ENCODE measurements at regions not wholly inside any gene's neighbourhood (a gene's known extent, or its start where the extent isn't known, plus 50 kb on each side); places are given as distances from the start of the nearest gene placed in this dataset.

- CTCF ChIA-PET, result no interaction called here
- TF ChIP-seq SMC3 (IDR thresholded peaks at IDR 0.05; ENCODE audit: low read depth, low read length), result no peak
- TF ChIP-seq EZH2phosphoT487 (IDR thresholded peaks at IDR 0.05; ENCODE audit: borderline replicate concordance, low read depth), result no peak
- no peak for TF ChIP-seq ZBTB33 (IDR thresholded peaks at IDR 0.05; ENCODE audit: borderline replicate concordance, low read depth)
- TF ChIP-seq PBX3 (IDR thresholded peaks at IDR 0.05), result peak; percentile 57
- no peak for TF ChIP-seq TEAD4 (IDR thresholded peaks at IDR 0.05; ENCODE audit: borderline replicate concordance, insufficient read depth)
- no peak for TF ChIP-seq RCOR1 (IDR thresholded peaks at IDR 0.05; ENCODE audit: low read length)
- TF ChIP-seq RXRA (IDR thresholded peaks at IDR 0.05; ENCODE audit: borderline replicate concordance, low read depth), result no peak; the same call in 1 of the 2 replicates
- TF ChIP-seq EP300 (IDR thresholded peaks at IDR 0.05; ENCODE audit: borderline replicate concordance in 1 of 2, low read depth in 1 of 2, low read length in 1 of 2), result peak in 1 of 2 experiments; percentile 21; a peak in 1 of 4 replicates
- TF ChIP-seq RFX5 (IDR thresholded peaks at IDR 0.05; ENCODE audit: low read length), result no peak
- TF ChIP-seq TCF12 (IDR thresholded peaks at IDR 0.05), result peak; percentile 75
- TF ChIP-seq MAX (IDR thresholded peaks at IDR 0.05; ENCODE audit: low read depth), result no peak
- TF ChIP-seq JUND (IDR thresholded peaks at IDR 0.05), result peak; percentile 29; the same call in 1 of the 2 replicates
- no peak for TF ChIP-seq TAF1 (IDR thresholded peaks at IDR 0.05; ENCODE audit: borderline replicate concordance, low read depth, low read length)
- no peak for TF ChIP-seq ELF1 (IDR thresholded peaks at IDR 0.05)
- TF ChIP-seq MXI1 (IDR thresholded peaks at IDR 0.05; ENCODE audit: low read depth, low read length), result no peak
- TF ChIP-seq USF2 (IDR thresholded peaks at IDR 0.05; ENCODE audit: borderline replicate concordance, low read depth, low read length), result no peak
- TF ChIP-seq NFIC (IDR thresholded peaks at IDR 0.05; ENCODE audit: borderline replicate concordance), result peak; percentile 57; the same call in 1 of the 2 replicates
- TF ChIP-seq IRF3 (IDR thresholded peaks at IDR 0.05; ENCODE audit: low read depth, low read length), result no peak
- TF ChIP-seq USF1 (IDR thresholded peaks at IDR 0.05; ENCODE audit: borderline replicate concordance, low read depth), result no peak
- H3K9me2 ChIP-seq, result no peaks in the 10 kb centered on the region
- H2AFZ ChIP-seq (ENCODE audit: low read depth), result no peak overlapping the region
- H3K4me3 ChIP-seq (ENCODE audit: low read depth in 2 of 2, low read length in 1 of 2), result no peak overlapping the region
- H3K27ac ChIP-seq (ENCODE audit: low read depth in 2 of 2, low read length in 1 of 2), result peak overlapping the region in 1 of 2 experiments; percentile 26; a peak in 1 of 4 replicates
- POLR2A ChIA-PET, result no interaction called here
- peaks cover 4% of the 10 kb centered on the region for H3F3A ChIP-seq (replicated peaks; ENCODE audit: insufficient read depth)
- H3K27me3 ChIP-seq (ENCODE audit: insufficient read depth), result no peaks in the 10 kb centered on the region
- H3K9me3 ChIP-seq, result no peaks in the 10 kb centered on the region
- peaks cover 0 to 10% of the 10 kb centered on the region in 2 experiments; a peak in 2 of 4 replicates for H3K4me1 ChIP-seq (ENCODE audit: control insufficient read depth in 1 of 2, insufficient read depth in 2 of 2, low read depth in 1 of 2, low read length in 1 of 2)
- H3K36me3 ChIP-seq (replicated peaks in 1 of 2; ENCODE audit: control insufficient read depth in 1 of 2, insufficient read depth in 2 of 2, low read length in 1 of 2), result no peaks in the 10 kb centered on the region
- H3K9ac ChIP-seq, result no peak overlapping the region
- H3K79me2 ChIP-seq (ENCODE audit: insufficient read depth), result no peaks in the 10 kb centered on the region
- no peak for DNase-seq
- no peaks in the 10 kb centered on the region for H4K20me1 ChIP-seq (ENCODE audit: insufficient read depth)
- H3K4me2 ChIP-seq, result no peak overlapping the region
Measured at GRCh38 chr7:41142904-41143473, 559.9 kb downstream of the INHBA start.

Measured in SK-N-SH (cell line).